ENCODE measurements at regions not wholly inside any gene's neighbourhood (a gene's known extent, or its start where the extent isn't known, plus 50 kb on each side); places are given as distances from the start of the nearest gene placed in this dataset.

DNA sequence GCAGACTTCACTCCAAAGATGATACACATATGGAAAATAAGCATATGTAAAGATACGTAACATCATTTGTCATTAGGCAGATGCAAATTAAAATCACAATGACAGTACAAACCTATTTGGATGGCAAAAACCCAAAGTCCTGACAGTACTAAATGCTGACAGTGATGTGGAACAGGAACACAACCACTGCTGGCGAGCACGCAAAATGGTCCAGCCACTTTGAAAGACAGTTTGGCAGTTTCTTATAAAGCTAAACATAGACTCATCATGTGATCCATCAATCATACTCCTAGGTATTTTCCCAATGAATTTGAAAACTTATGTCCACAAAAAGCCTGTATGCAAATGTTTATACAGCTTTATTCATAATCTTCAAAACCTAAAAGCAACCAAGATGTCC is 200.7 kb downstream of the RAMP3 start:
- no peak for DNase-seq (ENCODE audit: low read depth, low spot score)
- no peaks in the 10 kb centered on the region for H3K9me3 ChIP-seq (ENCODE audit: control insufficient read depth, insufficient read depth, low read depth, low read length)
- H3K27ac ChIP-seq (ENCODE audit: low read length): no peak overlapping the region
- no peak overlapping the region for H3K4me3 ChIP-seq (ENCODE audit: low read depth in 2 of 2, low read length in 2 of 2)
- H3K4me1 ChIP-seq (ENCODE audit: control insufficient read depth, insufficient read depth, low read length): no peaks in the 10 kb centered on the region
- ChIA-PET POLR2A (no interaction called here), CTCF (no interaction called here)
- H3K36me3 ChIP-seq (ENCODE audit: control insufficient read depth, insufficient read depth, low read length): no peaks in the 10 kb centered on the region
- in situ Hi-C loops (cut with HindIII; ENCODE audit: low pct_unique_long_range_greater_than_20kb, low sequenced_read_pairs): no loop called here
- TF ChIP-seq SIN3A (IDR thresholded peaks at IDR 0.05; ENCODE audit: borderline replicate concordance, insufficient read depth, low read depth, low read length): no peak
- no peak for TF ChIP-seq POLR2AphosphoS5 (IDR thresholded peaks at IDR 0.05; ENCODE audit: low read depth, low read length)
- no peak for TF ChIP-seq TCF7L2 (IDR thresholded peaks at IDR 0.05; ENCODE audit: low read depth, low read length)
- TF ChIP-seq, protein P1, sequence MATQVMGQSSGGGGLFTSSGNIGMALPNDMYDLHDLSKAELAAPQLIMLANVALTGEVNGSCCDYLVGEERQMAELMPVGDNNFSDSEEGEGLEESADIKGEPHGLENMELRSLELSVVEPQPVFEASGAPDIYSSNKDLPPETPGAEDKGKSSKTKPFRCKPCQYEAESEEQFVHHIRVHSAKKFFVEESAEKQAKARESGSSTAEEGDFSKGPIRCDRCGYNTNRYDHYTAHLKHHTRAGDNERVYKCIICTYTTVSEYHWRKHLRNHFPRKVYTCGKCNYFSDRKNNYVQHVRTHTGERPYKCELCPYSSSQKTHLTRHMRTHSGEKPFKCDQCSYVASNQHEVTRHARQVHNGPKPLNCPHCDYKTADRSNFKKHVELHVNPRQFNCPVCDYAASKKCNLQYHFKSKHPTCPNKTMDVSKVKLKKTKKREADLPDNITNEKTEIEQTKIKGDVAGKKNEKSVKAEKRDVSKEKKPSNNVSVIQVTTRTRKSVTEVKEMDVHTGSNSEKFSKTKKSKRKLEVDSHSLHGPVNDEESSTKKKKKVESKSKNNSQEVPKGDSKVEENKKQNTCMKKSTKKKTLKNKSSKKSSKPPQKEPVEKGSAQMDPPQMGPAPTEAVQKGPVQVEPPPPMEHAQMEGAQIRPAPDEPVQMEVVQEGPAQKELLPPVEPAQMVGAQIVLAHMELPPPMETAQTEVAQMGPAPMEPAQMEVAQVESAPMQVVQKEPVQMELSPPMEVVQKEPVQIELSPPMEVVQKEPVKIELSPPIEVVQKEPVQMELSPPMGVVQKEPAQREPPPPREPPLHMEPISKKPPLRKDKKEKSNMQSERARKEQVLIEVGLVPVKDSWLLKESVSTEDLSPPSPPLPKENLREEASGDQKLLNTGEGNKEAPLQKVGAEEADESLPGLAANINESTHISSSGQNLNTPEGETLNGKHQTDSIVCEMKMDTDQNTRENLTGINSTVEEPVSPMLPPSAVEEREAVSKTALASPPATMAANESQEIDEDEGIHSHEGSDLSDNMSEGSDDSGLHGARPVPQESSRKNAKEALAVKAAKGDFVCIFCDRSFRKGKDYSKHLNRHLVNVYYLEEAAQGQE (IDR thresholded peaks at IDR 0.05; ENCODE audit: insufficient read depth in 1 of 2, low read depth in 2 of 2, low read length in 1 of 2): no peak
- TF ChIP-seq, protein P2, sequence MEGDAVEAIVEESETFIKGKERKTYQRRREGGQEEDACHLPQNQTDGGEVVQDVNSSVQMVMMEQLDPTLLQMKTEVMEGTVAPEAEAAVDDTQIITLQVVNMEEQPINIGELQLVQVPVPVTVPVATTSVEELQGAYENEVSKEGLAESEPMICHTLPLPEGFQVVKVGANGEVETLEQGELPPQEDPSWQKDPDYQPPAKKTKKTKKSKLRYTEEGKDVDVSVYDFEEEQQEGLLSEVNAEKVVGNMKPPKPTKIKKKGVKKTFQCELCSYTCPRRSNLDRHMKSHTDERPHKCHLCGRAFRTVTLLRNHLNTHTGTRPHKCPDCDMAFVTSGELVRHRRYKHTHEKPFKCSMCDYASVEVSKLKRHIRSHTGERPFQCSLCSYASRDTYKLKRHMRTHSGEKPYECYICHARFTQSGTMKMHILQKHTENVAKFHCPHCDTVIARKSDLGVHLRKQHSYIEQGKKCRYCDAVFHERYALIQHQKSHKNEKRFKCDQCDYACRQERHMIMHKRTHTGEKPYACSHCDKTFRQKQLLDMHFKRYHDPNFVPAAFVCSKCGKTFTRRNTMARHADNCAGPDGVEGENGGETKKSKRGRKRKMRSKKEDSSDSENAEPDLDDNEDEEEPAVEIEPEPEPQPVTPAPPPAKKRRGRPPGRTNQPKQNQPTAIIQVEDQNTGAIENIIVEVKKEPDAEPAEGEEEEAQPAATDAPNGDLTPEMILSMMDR (IDR thresholded peaks at IDR 0.05): no peak
- peaks cover 2% of the 10 kb centered on the region for H3K27me3 ChIP-seq (ENCODE audit: control insufficient read depth, insufficient read depth, low read length)
- ATAC-seq: no peak
- BruUV-seq (replicated peaks): no TSS peak
- intact Hi-C loops (cut with micrococcal nuclease; ENCODE audit: unreplicated experiment): no loop called here

DNA sequence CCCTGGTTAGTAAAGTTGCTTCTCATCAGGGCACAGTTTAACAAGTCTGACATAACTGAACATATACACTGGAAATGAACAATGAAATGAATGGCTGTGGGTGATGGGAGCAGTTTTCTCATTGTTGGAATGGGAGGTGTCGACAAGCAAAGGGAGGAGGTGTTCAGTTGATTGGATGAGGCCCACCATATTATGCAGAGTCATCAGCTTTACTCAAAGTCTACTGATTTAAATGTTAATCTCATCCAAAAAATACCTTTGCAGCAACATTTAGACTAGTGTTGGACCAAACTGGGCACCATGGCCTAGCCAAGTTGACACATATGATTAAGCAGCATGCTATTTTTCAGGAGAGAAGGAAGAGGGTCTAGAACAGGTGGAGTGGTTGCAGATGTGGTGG is 201.7 kb downstream of the RAMP3 start:
- intact Hi-C loops (cut with micrococcal nuclease; ENCODE audit: unreplicated experiment) (no loop called here), in situ Hi-C loops (cut with HindIII; ENCODE audit: low pct_unique_long_range_greater_than_20kb, low sequenced_read_pairs) (no loop called here)
- TF ChIP-seq POLR2AphosphoS5 (IDR thresholded peaks at IDR 0.05; ENCODE audit: low read depth, low read length) (no peak), TCF7L2 (IDR thresholded peaks at IDR 0.05; ENCODE audit: low read depth, low read length) (no peak), SIN3A (IDR thresholded peaks at IDR 0.05; ENCODE audit: borderline replicate concordance, insufficient read depth, low read depth, low read length) (no peak)
- TF ChIP-seq, protein P1 (IDR thresholded peaks at IDR 0.05; ENCODE audit: insufficient read depth in 1 of 2, low read depth in 2 of 2, low read length in 1 of 2): no peak
- TF ChIP-seq, protein P2 (IDR thresholded peaks at IDR 0.05): no peak
- no peak overlapping the region for H3K4me3 ChIP-seq (ENCODE audit: low read depth in 2 of 2, low read length in 2 of 2)
- DNase-seq (ENCODE audit: low read depth, low spot score): no peak
- peaks cover 5% of the 10 kb centered on the region for H3K27me3 ChIP-seq (ENCODE audit: control insufficient read depth, insufficient read depth, low read length)
- no peaks in the 10 kb centered on the region for H3K36me3 ChIP-seq (ENCODE audit: control insufficient read depth, insufficient read depth, low read length)
- ChIA-PET POLR2A (no interaction called here), CTCF (no interaction called here)
- ATAC-seq: no peak
- no peak overlapping the region for H3K27ac ChIP-seq (ENCODE audit: low read length)
- H3K9me3 ChIP-seq (ENCODE audit: control insufficient read depth, insufficient read depth, low read depth, low read length): no peaks in the 10 kb centered on the region
- no peaks in the 10 kb centered on the region for H3K4me1 ChIP-seq (ENCODE audit: control insufficient read depth, insufficient read depth, low read length)
- BruUV-seq (replicated peaks): no TSS peak
